Stimulated activated naive CD4-positive, alpha-beta T cell (primary cell): ENCODE measurements at regions not wholly inside any gene's neighbourhood (a gene's known extent, or its start where the extent isn't known, plus 50 kb on each side); places are given as distances from the start of the nearest gene placed in this dataset.

Source experiments
- DNase-seq, 6 experiments: peaks; one replicate each; lab custom pipeline; 2025; lab: John Stamatoyannopoulos, UW

DNA sequence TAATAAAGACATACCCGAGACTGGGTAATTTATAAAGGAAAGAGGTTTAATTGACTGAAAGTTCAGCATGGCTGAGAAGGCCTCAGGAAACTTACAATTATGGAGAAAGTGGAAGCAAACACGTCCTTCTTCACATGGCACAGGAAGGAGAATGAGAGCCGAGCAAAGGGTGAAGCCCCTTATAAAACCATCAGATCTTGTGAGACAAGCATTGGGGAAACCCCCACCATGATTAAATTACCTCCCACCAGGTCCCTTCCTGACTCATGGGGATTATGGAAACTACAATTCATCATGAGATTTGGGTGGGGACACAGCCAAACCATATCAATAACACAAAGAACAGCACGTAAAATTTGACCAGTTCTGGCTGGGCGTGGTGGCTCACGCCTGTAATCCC, 85.6 kb upstream of the ATF7IP start:
- DNase-seq = no peak

DNA sequence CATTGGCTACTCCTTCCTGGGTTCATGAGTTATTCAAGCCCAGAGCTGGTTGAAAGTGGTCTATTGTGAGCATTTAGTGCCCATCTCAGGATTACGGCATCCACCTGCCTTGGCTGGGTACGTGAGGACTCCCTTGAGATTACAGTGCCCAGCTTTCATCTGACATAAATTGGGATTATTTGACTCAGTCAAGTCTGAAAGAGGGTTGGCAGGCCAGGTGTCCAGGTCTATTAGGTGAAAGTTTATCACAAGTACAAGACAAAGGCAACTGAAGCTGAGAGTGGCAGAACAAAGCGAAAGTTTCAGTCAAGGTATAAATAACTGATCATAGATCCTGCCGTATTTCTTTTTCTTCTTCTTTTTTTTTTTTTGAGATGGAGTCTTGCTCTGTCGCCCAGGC, 84.6 kb upstream of the ATF7IP start:
- DNase-seq = no peak

DNA sequence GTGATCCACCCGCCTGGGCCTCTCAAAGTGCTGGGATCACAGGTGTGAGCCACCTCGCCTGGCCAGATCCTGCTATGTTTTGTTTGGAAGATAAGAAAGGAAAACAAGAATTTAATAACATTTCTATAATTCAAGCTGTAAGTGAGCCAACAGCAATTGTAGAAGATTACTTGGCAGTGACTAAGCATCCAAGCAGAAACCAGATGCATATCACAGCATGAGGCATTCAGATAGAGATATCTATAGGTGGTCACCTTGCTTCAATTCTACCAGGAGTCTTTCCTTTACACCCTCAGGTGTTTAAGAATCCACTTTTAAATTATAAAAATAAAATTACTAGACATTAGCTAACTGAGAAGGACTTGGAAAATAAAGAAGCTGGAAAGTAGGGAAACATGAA, 83.9 kb upstream of the ATF7IP start:
- no peak for DNase-seq

DNA sequence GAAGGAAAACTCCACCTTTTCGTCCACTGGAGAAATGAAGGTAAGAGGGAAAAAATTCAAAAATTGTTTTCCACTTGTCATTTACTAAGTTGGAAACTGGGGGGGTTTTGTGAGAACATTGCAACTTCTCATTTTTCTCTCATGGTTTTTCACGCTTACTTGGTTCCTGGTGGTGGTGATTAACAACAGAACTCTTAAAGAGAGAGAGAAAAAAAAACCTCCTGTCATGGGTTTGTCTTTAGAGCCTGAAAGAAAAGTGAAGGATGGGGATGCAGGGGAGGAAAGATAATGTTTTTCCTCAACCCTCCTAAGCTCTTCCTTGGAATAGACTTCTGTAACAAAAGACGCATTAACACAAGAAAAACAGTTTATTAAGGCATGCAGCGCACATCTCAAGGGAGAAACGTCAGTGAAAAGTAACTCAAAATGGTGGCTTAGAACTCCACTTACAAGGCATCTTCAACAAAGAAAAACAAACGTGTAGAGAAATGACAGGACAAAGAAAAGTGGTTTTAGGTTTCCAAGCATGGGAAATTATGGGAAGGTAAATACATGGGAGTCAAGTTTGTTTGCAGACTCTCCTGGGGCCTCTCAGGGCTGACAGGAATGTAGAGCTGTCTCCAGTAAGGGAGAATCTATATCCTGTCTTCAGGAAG, 81.9 kb upstream of the ATF7IP start:
- no peak for DNase-seq

DNA sequence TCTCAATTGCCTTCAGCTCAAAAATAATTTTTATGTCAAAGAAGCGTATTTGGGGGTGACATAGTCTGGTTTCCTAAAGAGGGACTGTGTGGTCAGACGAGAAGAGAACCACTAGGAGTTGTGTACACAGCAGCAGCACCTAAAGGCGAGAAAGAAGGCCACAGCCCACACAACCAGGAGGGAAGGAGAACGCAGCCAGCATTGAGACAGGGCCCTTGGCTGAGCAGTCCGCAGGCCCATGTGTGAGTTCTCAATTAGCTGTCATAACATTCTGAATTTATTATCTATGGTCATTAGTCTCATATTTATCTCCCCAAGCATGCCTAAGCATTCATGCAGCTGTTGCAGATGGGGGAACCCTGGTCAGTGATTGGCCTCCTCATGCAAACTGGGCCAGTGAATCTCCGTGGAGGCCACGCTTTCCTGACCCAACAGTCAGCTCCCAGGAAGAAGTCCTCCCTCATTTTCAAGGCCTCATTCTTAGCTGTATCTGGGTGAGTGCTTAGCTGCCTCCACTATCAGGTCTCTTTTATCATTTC, 81.2 kb upstream of the ATF7IP start:
- DNase-seq = no peak

DNA sequence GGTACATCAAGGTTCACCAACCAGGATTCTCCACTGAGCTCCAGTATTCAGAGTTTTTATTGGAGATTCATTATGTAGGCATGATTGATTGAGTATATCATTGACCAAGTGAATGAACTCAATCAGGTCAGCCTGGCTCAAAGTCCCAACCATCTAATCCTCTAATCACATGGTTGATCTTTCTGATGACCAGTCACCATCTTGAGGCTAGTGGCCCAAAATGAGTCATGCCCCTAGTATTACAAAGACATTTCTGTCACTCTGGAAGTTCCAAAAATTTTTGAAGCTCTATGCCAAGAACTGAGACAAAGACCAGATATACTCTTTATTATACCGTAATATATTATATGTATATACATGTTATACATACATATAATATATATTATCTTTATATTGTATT, 75.9 kb upstream of the ATF7IP start:
- no peak for DNase-seq

DNA sequence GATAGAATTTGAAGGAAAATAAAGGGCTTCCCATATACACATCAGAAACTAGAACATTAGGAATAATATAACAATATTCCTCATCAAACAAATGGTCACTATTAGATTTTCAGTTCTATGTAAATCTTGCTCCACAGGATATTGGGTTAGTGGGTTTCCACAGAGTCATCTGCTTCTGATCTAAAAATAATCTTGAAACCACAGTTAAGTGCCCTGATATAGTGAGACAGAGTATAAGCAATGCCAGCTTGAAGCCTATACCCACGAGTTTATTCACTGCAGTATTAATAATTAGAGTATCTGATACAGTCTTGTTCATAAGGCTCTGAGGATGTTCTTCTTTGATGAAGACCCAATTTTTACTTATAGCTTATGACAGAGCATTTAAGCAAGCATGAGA, 74.5 kb upstream of the ATF7IP start:
- DNase-seq = no peak

DNA sequence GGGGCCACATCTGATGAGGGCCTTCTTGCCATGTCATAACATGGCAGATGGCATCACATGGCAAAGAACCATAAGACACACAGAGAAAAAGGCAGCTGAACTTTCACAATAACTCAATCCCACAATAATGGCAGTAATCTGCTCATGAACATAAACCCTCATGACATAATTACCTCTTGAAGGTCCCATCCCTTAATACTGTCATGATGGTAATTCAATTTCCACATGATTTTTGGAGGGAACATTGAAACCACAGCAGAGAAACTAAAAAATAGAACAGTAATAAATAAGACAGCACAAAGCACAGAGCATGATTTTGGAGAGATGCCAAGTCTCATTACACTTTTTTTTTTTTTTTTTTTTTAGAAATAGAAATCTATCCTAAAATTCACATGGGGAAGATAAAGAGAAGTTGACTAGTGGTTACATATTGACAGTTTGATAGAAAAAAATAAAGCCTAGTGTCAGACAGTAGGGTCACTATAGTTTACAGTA, 61.8 kb upstream of the ATF7IP start:
- no peak for DNase-seq

DNA sequence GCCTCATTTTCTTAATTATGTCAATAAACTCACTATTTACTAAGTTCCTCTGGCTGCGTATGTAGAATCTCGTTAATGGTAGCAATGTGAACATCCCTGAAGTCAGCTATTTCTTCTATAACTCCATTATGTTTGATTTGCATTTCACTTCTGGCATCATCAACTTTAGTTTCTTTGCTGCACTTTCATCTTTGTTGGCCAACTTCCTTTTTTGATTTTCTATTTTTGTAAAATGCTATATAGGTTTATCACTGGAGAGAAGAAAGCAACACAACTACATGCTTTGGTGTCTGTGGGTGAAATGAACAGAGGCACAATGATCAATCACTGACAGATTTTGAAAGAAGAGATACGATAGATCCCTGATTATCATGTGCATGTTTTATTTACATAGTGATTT, 58.5 kb upstream of the ATF7IP start:
- DNase-seq = no peak

DNA sequence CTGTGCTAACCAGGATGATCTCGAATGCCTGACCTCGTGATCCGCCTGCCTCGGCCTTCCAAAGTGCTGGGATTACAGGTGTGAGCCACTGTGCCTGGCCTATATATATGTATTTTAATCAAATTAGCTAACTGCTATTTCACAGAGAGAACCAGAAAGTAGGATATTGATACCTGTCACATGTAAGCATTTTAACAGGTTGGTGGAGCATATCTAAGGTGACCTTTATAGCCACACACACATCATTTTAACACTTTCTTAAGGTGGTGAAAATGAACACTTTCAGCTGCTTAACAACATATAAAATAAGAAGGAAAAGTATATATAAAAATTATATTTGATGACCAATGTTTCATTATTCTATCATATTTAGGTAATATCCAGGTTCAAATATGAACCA, 57.0 kb upstream of the ATF7IP start:
- DNase-seq = no peak

DNA sequence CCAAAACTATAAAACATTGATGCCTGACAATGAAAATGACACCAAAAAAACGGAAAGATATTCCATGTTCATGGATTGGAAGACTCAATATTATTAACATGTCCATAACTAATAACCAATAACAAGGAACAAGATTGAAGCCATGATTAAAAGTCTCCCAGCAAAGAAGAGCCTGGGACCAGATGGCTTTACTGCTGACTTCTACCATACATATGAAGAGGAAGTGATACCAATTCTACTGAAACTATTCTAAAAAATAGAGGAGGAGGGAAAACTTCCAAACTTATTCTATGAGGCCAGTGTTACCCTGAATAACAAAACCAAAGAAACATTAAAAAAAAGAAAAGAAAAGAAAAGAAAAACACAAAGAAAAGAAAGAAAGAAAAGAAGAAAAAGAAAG, 54.6 kb upstream of the ATF7IP start:
- no peak for DNase-seq

DNA sequence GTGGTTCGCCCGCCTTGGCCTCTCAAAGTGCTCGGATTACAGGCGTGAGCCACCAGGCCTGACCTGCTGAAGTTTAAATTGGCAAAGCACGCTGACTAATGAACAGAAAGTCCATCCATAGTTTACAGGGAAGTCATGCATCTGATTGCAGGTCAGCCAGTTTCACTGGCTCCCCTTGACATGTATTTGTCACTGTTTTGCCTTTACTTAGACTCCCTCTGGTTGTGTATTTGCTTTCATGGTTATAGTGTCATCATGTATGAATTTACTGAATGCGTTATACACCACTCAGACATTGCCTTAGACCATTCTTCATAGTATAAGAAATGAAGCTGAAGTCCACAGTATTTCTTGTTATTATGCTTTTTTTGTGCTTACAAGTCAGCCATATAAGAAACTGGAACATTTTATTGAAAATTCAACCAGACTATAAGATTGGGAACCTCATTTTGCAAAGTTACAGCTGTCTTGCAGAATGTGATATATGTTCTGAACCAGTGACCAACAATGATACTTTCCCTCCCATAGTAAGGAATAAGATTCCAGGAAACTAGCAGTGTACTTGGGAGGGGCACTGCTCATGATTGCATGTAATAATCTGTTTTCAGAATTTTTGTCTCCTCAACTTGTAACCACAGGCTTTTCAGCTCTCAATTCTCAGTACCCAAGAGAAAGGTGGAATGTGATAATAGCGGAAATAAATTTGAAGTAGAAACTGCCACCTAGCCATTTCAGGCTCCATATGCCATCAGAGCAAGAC, 51.9 kb upstream of the ATF7IP start:
- no peak for DNase-seq

DNA sequence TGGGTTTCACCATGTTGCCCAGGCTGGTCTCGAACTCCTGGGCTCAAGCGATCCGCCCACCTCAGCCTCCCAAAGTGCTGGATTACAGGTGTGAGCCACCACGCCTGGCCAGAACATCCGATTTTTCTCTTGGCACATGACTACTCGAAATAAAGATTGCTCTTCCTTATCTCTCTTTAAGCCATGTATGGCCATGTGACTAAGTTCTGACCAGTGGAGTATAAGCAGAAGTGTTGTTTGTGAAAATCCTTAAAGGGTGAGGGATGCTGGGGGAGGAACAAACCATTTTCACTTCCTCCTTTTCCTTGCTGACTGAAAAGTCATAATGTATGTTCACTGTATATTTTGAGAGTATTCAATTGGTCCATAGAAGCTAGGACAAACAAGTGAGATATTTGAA, 50.7 kb upstream of the ATF7IP start:
- DNase-seq = no peak

DNA sequence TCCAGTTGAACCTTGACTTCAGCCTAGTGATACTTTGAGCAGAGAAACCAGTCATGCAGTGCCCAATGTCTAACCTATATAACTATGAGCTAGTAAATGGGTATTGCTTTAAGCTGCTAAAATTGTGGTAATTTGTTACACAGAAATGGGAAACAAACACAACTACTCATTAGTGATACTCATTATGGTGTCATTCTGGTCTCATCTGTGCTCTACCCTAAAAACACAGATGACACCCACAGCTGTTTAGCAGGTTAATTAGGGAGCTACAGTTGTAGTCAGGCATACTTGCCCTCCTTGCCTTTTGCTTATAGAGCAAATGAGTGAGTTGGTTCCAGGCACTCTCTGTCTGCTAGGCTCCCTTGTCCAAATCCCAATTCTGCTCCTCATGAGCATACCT, 50.0 kb upstream of the ATF7IP start:
- DNase-seq = no peak
